Transverse colon (tissue), 4 donors: ENCODE measurements at regions not wholly inside any gene's neighbourhood (a gene's known extent, or its start where the extent isn't known, plus 50 kb on each side); places are given as distances from the start of the nearest gene placed in this dataset.
"Not testable (repeated sequence)": the region's sequence is repeated elsewhere in the genome, so short reads cannot be mapped to it uniquely, and the experiment has no call there.

Experiments used
- DNase-seq: peaks from one replicate; pipeline ENCODE4 v3.0.0-alpha.2; 2019
- H3K27ac ChIP-seq, 4 donors: fragments of 200-600 bp; sonication (generic); 2 replicates each; pipeline ENCODE4 v1.5.1; 2016 to 2018; ENCODE audit warnings: inconsistent platforms in 4 of 4
- H3K27me3 ChIP-seq: fragments of 200-600 bp; sonication (generic); 2 replicates; pipeline ENCODE4 v1.5.1; 2017; ENCODE audit warnings: inconsistent platforms
- H3K36me3 ChIP-seq, 4 donors: fragments of 200-600 bp; sonication (generic); 2 replicates each; pipeline ENCODE4 v1.5.1; 2017 to 2019; ENCODE audit warnings: inconsistent platforms in 4 of 4
- H3K4me1 ChIP-seq, 4 donors: fragments of 200-600 bp; sonication (generic); 2 replicates each; pipeline ENCODE4 v1.5.1; 2017 to 2020; ENCODE audit warnings: inconsistent platforms in 4 of 4
- H3K4me3 ChIP-seq, 4 donors: fragments of 200-600 bp; sonication (generic); 1 replicate in 1 of 4; 2 replicates in 3 of 4; pipeline versions ENCODE4 v1.5.1 to v1.6.1; 2017 to 2019; ENCODE audit warnings: inconsistent platforms in 4 of 4
- H3K9me3 ChIP-seq, 2 donors: fragments of 200-600 bp; sonication (generic); 2 replicates each; pipeline ENCODE4 v1.5.1; 2017 to 2019; ENCODE audit warnings: inconsistent platforms in 2 of 2
- EP300 ChIP-seq: sonication (generic); formaldehyde crosslinking; IDR thresholded peaks from one replicate; pipeline ENCODE4 v1.6.1; 2017; ENCODE audit warnings: antibody characterized with exemption, low read depth
- POLR2A ChIP-seq: fragments of 450-650 bp; IDR thresholded peaks from one replicate; pipeline ENCODE4 v1.6.1; 2016; ENCODE audit warnings: antibody characterized with exemption, mild to moderate bottlenecking, moderate library complexity
- POLR2AphosphoS5 ChIP-seq, 3 donors: sonication (generic); formaldehyde crosslinking; IDR thresholded peaks; one replicate each; pipeline ENCODE4 v1.6.1; 2016; ENCODE audit warnings: antibody characterized with exemption in 3 of 3
- WGBS, 2 donors: methylation state at CpG; one replicate each; pipeline ENCODE4 v1.1.5; 2018; ENCODE audit warnings: low coverage in 1 of 2; 5-methylcytosine and 5-hydroxymethylcytosine counted together
- in situ Hi-C, 4 donors: fragments of 200-750 bp; cut with MboI; loops; one replicate each; pipeline versions ENCODE4 v1.15.0 to v1.15.1; 2017; ENCODE audit warnings: low sequenced_read_pairs in 3 of 4, low pct_ligation_motif_present in 1 of 4, low pct_unique_long_range_greater_than_20kb in 1 of 4
- intact Hi-C: fragments of 100-400 bp; cut with DNase I; formaldehyde crosslinking; loops from one replicate; pipeline ENCODE4 v1.15.1; 2023; ENCODE audit warnings: low total_unique reads
- TF ChIP-seq, protein P1 (sequence below), 5 experiments: fragments of 200-600 bp in 3 of 5; fragments of 450-650 bp in 2 of 5; sonication (generic) in 3 of 5; IDR thresholded peaks; 1 replicate in 2 of 5; 2 replicates in 3 of 5; pipeline ENCODE4 v1.5.1; 2016 to 2017; ENCODE audit warnings: antibody characterized with exemption in 5 of 5, inconsistent platforms in 3 of 5, mild to moderate bottlenecking in 2 of 5, moderate library complexity in 1 of 5

DNA sequence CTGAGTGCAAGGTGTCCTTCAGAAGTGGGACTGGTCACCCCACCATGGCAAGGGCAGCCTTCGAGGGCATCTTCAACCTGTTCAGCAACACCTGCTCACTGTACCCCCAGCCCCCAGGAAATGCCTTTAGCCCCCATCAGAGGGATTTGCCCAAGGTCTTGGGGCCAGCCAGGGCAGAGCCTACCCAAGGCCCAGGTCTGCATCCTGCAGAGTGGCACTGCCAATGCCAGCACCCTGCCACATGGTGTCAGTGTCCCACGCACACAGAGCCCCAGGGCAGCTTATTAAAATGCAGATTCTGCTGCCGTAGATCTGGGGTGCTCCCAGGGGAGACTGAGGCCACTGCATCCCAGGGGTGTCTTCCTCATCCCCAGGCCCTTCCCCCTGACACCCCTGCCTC, 106.2 kb upstream of the KCTD7 start:
- H3K4me3 ChIP-seq = no peak overlapping the region
- no peak overlapping the region for H3K27ac ChIP-seq
- DNase-seq = no peak
- no peaks in the 10 kb centered on the region for H3K36me3 ChIP-seq
- intact Hi-C loops = no loop called here
- no peaks in the 10 kb centered on the region for H3K27me3 ChIP-seq
- H3K4me1 ChIP-seq = no peaks in the 10 kb centered on the region
- in situ Hi-C loops = no loop called here
- H3K9me3 ChIP-seq = no peaks in the 10 kb centered on the region
- WGBS, 2 donors = 43% methylated on average over 3 of the region's 3 CpGs; no CpG with 5 or more reads in 1 of the 2 donors
- TF ChIP-seq, protein P1, sequence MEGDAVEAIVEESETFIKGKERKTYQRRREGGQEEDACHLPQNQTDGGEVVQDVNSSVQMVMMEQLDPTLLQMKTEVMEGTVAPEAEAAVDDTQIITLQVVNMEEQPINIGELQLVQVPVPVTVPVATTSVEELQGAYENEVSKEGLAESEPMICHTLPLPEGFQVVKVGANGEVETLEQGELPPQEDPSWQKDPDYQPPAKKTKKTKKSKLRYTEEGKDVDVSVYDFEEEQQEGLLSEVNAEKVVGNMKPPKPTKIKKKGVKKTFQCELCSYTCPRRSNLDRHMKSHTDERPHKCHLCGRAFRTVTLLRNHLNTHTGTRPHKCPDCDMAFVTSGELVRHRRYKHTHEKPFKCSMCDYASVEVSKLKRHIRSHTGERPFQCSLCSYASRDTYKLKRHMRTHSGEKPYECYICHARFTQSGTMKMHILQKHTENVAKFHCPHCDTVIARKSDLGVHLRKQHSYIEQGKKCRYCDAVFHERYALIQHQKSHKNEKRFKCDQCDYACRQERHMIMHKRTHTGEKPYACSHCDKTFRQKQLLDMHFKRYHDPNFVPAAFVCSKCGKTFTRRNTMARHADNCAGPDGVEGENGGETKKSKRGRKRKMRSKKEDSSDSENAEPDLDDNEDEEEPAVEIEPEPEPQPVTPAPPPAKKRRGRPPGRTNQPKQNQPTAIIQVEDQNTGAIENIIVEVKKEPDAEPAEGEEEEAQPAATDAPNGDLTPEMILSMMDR (IDR thresholded peaks at IDR 0.05) = peak in 1 of 5 experiments; percentile 23
- no peak for TF ChIP-seq EP300

DNA sequence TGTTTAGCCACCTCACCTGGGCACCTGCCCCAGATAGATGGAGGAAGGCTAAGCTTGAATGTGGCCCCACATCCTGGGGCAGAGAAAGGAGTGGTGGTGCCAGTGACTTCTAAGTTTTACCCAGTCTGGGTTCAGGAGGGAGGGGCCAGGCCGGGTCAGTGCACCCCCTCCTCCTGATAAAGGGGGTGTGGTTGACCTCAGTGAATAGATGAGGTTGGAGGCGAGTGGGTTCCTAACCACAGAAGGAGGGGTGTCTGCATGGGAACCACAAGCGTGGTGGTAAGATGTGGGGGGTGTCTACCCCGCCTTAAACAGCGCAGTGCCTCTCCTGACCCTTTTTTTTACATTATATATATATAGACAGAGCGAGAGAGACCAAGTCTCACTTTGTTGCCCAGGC, 105.3 kb upstream of the KCTD7 start:
- Histone ChIP-seq H3K27me3 (no peaks in the 10 kb centered on the region), H3K4me1 (no peaks in the 10 kb centered on the region), H3K27ac (no peak overlapping the region), H3K9me3 (no peaks in the 10 kb centered on the region), H3K36me3 (no peaks in the 10 kb centered on the region), H3K4me3 (no peak overlapping the region)
- in situ Hi-C loops = no loop called here
- WGBS, 2 donors = 60 to 77% methylated on average over 6 of the region's 6 CpGs
- intact Hi-C loops = no loop called here
- no peak for DNase-seq
- no peak for TF ChIP-seq EP300
- TF ChIP-seq, protein P1 (IDR thresholded peaks at IDR 0.05) = no peak
- no peak for TF ChIP-seq POLR2AphosphoS5 (IDR thresholded peaks at IDR 0.05)
- TF ChIP-seq POLR2A = no peak

DNA sequence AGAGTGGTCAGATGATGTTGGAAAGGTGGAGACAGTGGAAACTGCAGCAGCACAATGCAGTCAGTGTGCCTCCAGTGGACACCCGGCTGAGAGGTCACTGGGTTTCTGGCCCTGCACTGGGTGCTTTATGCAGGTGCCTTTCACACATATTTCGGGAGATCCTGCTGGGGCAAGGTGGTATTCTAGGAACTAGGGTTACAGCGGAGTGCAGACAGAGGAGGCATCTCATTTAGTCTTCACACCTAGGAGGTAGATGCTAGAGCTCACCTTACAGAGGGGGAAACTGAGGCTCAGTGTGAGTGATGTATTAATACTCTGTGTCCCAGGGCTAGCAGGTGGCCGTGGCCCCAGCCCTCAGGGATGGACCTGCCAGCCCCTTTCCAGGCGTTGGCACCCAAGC, 103.9 kb upstream of the KCTD7 start:
- DNase-seq = no peak
- intact Hi-C loops = no loop called here
- H3K36me3 ChIP-seq = no peaks in the 10 kb centered on the region
- no peak overlapping the region for H3K4me3 ChIP-seq
- in situ Hi-C loops = no loop called here
- no peaks in the 10 kb centered on the region for H3K9me3 ChIP-seq
- no peaks in the 10 kb centered on the region for H3K27me3 ChIP-seq
- 90% methylated on average over 5 of the region's 5 CpGs; no CpG with 5 or more reads in 1 of the 2 donors for WGBS, 2 donors
- H3K4me1 ChIP-seq = no peaks in the 10 kb centered on the region
- H3K27ac ChIP-seq = no peak overlapping the region
- no peak for TF ChIP-seq EP300
- TF ChIP-seq, protein P1 (IDR thresholded peaks at IDR 0.05) = no peak
- TF ChIP-seq POLR2A = no peak
- TF ChIP-seq POLR2AphosphoS5 (IDR thresholded peaks at IDR 0.05) = no peak

DNA sequence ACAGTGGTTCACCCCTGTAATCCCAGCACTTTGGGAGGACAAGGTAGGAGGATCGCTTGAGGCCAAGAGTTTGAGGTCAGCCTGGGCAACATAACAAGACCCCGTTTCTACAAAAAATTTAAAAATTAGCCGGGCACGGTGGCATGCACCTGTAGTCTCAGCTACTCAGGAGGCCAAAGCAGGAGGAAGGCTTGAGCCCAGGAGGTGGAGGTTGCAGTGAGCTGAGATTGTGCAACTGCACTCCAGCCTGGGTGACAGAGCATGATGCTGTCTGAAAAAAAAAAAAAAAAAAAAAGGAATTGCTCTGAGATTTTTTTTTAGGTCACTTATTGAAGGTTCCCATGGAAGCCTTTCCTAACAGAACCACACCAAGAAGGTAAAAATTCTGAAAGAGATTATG, 101.9 kb upstream of the KCTD7 start:
- intact Hi-C loops, in situ Hi-C loops, DNase-seq, H3K27me3 ChIP-seq, H3K36me3 ChIP-seq, H3K9me3 ChIP-seq, H3K4me1 ChIP-seq, H3K27ac ChIP-seq, H3K4me3 ChIP-seq: not testable (repeated sequence)
- WGBS, 2 donors = 90 to 93% methylated on average over 2 to 4 of the region's 4 CpGs

DNA sequence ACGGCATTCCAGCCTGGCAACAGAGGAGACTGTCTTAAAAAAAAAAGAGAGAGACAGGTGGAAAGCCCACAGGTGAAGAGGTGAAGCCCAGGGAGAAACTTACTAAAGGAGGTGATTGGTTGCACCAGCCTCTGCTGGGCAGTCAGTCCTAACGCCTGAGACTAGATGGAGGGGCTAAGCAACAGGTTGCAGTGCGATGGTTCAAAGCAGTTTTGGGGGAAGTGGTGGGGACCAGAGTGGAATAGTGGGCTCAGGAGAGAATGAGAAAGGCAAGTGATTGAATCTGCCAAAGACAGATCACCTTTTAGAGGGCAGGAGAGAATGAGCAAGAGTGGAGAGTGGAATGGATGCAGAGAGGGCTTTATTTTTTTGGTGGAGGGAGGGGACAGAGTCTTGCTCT, 100.0 kb upstream of the KCTD7 start:
- intact Hi-C loops (no loop called here), in situ Hi-C loops (no loop called here)
- no peak overlapping the region for H3K27ac ChIP-seq
- H3K9me3 ChIP-seq = no peaks in the 10 kb centered on the region
- TF ChIP-seq POLR2A = no peak
- TF ChIP-seq, protein P1 (IDR thresholded peaks at IDR 0.05) = no peak
- no peak for TF ChIP-seq POLR2AphosphoS5 (IDR thresholded peaks at IDR 0.05)
- no peak for TF ChIP-seq EP300
- no peaks in the 10 kb centered on the region for H3K27me3 ChIP-seq
- 84 to 95% methylated on average over 3 of the region's 3 CpGs for WGBS, 2 donors
- H3K36me3 ChIP-seq = no peaks in the 10 kb centered on the region
- no peaks in the 10 kb centered on the region for H3K4me1 ChIP-seq
- no peak overlapping the region for H3K4me3 ChIP-seq
- no peak for DNase-seq
